ENCODE measurements at regions not wholly inside any gene's neighbourhood (a gene's known extent, or its start where the extent isn't known, plus 50 kb on each side); places are given as distances from the start of the nearest gene placed in this dataset.

DNA sequence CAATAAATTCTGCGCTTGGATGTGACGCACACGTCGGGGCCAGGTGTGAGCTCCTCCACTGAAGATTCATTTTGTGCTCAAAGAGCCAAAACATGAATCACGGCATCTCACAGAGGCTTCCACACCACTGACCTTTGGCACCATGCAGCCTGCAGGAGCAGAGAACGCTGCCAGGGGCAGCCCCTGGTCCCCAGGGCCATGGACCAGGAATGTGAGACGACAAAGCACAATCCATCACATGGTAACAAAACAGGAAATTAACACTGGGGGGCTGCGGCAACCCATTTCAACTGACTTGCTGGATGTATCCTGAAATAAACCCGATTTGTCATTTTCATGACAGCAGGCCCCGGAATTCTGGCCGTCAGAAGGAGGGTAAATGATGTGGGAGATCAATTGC lies 167.5 kb upstream of the IGF1R start:
- no peaks in the 10 kb centered on the region for H4K20me1 ChIP-seq (replicated peaks; ENCODE audit: control insufficient read depth, extremely low read depth, insufficient read depth, low read length)
- no peaks in the 10 kb centered on the region for H3K27me3 ChIP-seq (ENCODE audit: control insufficient read depth in 2 of 2, insufficient read depth in 2 of 2, low read length in 2 of 2)
- H3K4me3 ChIP-seq (replicated peaks in 1 of 3; ENCODE audit: insufficient read depth in 1 of 3, low read depth in 1 of 3, low read length in 3 of 3): no peak overlapping the region
- BruUV-seq (replicated peaks): no TSS peak
- no peak overlapping the region for H3K4me2 ChIP-seq (ENCODE audit: insufficient read depth, low read length)
- H2AFZ ChIP-seq (ENCODE audit: low read depth, low read length): no peak overlapping the region
- no peak overlapping the region for H3K9ac ChIP-seq (replicated peaks; ENCODE audit: extremely low read depth, insufficient read depth, low read length)
- H3K27ac ChIP-seq (ENCODE audit: insufficient read depth, low read depth, low read length): no peak overlapping the region
- H3K36me3 ChIP-seq (ENCODE audit: control insufficient read depth in 2 of 2, extremely low read depth in 1 of 2, insufficient read depth in 2 of 2, low read length in 2 of 2): no peaks in the 10 kb centered on the region
- no peaks in the 10 kb centered on the region for H3K9me1 ChIP-seq (replicated peaks; ENCODE audit: control insufficient read depth, extremely low read depth, insufficient read depth, low read length)
- FAIRE-seq (no peak), DNase-seq (ENCODE audit: low read depth, low spot score) (no peak)
- intact Hi-C loops (cut with micrococcal nuclease): no loop called here
- dilution Hi-C loops (cut with MboI; ENCODE audit: extremely low pct_ligation_motif_present, low sequenced_read_pairs): no loop called here
- H3K79me2 ChIP-seq (ENCODE audit: control insufficient read depth, insufficient read depth, low read length): no peaks in the 10 kb centered on the region
- TF ChIP-seq, protein P1, sequence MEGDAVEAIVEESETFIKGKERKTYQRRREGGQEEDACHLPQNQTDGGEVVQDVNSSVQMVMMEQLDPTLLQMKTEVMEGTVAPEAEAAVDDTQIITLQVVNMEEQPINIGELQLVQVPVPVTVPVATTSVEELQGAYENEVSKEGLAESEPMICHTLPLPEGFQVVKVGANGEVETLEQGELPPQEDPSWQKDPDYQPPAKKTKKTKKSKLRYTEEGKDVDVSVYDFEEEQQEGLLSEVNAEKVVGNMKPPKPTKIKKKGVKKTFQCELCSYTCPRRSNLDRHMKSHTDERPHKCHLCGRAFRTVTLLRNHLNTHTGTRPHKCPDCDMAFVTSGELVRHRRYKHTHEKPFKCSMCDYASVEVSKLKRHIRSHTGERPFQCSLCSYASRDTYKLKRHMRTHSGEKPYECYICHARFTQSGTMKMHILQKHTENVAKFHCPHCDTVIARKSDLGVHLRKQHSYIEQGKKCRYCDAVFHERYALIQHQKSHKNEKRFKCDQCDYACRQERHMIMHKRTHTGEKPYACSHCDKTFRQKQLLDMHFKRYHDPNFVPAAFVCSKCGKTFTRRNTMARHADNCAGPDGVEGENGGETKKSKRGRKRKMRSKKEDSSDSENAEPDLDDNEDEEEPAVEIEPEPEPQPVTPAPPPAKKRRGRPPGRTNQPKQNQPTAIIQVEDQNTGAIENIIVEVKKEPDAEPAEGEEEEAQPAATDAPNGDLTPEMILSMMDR (IDR thresholded peaks at IDR 0.05; ENCODE audit: extremely low read depth in 1 of 2, insufficient read depth in 1 of 2, low read depth in 1 of 2, low read length in 2 of 2): no peak
- TF ChIP-seq EZH2 (IDR thresholded peaks at IDR 0.05; ENCODE audit: borderline replicate concordance, low read depth, low read length, severe bottlenecking) (no peak), GATA2 (IDR thresholded peaks at IDR 0.05; ENCODE audit: insufficient read depth, insufficient read length, low read depth, low read length) (no peak), POLR2AphosphoS5 (IDR thresholded peaks at IDR 0.05; ENCODE audit: insufficient read depth, low read depth, low read length) (no peak), POLR2A (IDR thresholded peaks at IDR 0.05; ENCODE audit: low read depth, low read length) (no peak), JUN (IDR thresholded peaks at IDR 0.05; ENCODE audit: borderline replicate concordance, insufficient read depth, insufficient read length, low read depth) (no peak), FOS (IDR thresholded peaks at IDR 0.05; ENCODE audit: borderline replicate concordance, insufficient read depth, low read length) (no peak), MYC (IDR thresholded peaks at IDR 0.05; ENCODE audit: low read depth, low read length) (no peak)
- TF ChIP-seq, protein P2, sequence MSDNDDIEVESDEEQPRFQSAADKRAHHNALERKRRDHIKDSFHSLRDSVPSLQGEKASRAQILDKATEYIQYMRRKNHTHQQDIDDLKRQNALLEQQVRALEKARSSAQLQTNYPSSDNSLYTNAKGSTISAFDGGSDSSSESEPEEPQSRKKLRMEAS (IDR thresholded peaks at IDR 0.05; ENCODE audit: insufficient read depth, insufficient read length): no peak
- ChIA-PET CTCF (no interaction called here), POLR2A (no interaction called here)
- peaks cover 2% of the 10 kb centered on the region for H3K9me3 ChIP-seq (replicated peaks; ENCODE audit: control insufficient read depth, insufficient read depth, low read length)
- no peaks in the 10 kb centered on the region for H3K4me1 ChIP-seq (ENCODE audit: control insufficient read depth, extremely low read depth, insufficient read depth, low read length)
